Adrenal gland (tissue), 5 donors: ENCODE measurements at regions not wholly inside any gene's neighbourhood (a gene's known extent, or its start where the extent isn't known, plus 50 kb on each side); places are given as distances from the start of the nearest gene placed in this dataset.

Experiments used
- POLR2A ChIP-seq, 2 donors: fragments of 450-650 bp; IDR thresholded peaks; one replicate each; pipeline ENCODE4 v1.6.1; 2017; ENCODE audit warnings: antibody characterized with exemption in 2 of 2, mild to moderate bottlenecking in 2 of 2, moderate library complexity in 1 of 2
- TF ChIP-seq, protein P1 (sequence below), 6 experiments: fragments of 450-650 bp in 4 of 6; fragments of 200-600 bp in 2 of 6; sonication (generic) in 1 of 6; IDR thresholded peaks; 1 replicate in 5 of 6; 2 replicates in 1 of 6; pipeline versions ENCODE4 v1.5.1 to v1.8.0; 2016 to 2021; ENCODE audit warnings: antibody characterized with exemption in 6 of 6, mild to moderate bottlenecking in 2 of 6, moderate library complexity in 1 of 6
- donor health status: DM: no; HTN: no; CAD: no.

DNA sequence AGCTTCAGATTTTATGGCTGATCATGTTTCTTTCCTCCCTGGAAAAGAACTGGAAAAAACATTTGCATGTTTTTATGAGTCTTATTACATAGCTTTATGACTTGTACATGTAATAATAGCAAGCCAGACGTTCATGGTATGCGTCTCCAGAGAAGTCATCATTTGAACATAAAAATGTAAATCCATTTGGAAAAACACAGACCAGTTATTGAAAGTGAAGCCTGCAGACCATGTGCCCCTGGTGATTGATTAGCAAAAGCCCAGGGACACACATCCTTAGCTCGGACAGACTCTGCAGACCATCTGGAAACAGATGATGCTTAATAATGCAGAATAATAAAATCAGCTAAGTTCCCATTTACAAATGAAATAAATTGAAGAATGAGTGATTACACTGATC, 283.1 kb downstream of the TDRD15 start:
- TF ChIP-seq, protein P1, sequence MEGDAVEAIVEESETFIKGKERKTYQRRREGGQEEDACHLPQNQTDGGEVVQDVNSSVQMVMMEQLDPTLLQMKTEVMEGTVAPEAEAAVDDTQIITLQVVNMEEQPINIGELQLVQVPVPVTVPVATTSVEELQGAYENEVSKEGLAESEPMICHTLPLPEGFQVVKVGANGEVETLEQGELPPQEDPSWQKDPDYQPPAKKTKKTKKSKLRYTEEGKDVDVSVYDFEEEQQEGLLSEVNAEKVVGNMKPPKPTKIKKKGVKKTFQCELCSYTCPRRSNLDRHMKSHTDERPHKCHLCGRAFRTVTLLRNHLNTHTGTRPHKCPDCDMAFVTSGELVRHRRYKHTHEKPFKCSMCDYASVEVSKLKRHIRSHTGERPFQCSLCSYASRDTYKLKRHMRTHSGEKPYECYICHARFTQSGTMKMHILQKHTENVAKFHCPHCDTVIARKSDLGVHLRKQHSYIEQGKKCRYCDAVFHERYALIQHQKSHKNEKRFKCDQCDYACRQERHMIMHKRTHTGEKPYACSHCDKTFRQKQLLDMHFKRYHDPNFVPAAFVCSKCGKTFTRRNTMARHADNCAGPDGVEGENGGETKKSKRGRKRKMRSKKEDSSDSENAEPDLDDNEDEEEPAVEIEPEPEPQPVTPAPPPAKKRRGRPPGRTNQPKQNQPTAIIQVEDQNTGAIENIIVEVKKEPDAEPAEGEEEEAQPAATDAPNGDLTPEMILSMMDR (IDR thresholded peaks at IDR 0.05): no peak
- TF ChIP-seq POLR2A (IDR thresholded peaks at IDR 0.05): no peak
